Sciatic nerve (tissue), 2 donors: ENCODE measurements at regions not wholly inside any gene's neighbourhood (a gene's known extent, or its start where the extent isn't known, plus 50 kb on each side); places are given as distances from the start of the nearest gene placed in this dataset.
A peak's percentile ranks its signal among the peaks of the same experiment; 100 is the strongest.

ENCODE experiments used
- ATAC-seq: fragments of 200-7000 bp; cut with Tn5 transposase; one replicate; pipeline ENCODE4 v1.9.1; 2020; ENCODE audit warnings: mild to moderate bottlenecking, moderate library complexity
- DNase-seq: peaks from one replicate; pipeline ENCODE4 v3.0.0-alpha.2; 2020; ENCODE audit warnings: low spot score
- intact Hi-C: fragments of 100-400 bp; cut with DNase I; formaldehyde crosslinking; loops from one replicate; pipeline ENCODE4 v1.14.2; 2022
- donor health status: DM: no; HTN: no; CAD: no.
- donor health status: DM: no; HTN: no; CAD: no.

DNA sequence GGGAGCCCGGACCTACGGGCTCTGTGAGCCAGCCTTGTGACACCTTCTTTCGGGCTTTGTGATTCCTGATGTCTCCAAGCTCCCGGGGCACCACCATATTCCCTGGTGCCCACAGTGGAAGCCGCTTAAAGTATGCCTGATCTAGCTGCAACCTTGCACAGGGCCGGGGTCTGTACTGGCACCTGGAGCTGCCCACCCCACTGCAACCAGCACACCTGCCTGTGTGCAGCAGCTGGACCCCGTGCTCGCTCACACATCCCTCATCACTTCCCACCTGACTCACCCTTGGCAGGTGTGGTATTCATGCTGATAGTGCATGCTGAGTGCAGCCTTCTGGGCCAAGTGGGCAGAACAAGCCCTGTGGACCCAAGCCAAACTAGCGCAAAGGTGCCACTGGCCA, 1981.1 kb upstream of the PCDH20 start:
- intact Hi-C loops, result no loop called here
- no peak for DNase-seq
- ATAC-seq, result no peak

DNA sequence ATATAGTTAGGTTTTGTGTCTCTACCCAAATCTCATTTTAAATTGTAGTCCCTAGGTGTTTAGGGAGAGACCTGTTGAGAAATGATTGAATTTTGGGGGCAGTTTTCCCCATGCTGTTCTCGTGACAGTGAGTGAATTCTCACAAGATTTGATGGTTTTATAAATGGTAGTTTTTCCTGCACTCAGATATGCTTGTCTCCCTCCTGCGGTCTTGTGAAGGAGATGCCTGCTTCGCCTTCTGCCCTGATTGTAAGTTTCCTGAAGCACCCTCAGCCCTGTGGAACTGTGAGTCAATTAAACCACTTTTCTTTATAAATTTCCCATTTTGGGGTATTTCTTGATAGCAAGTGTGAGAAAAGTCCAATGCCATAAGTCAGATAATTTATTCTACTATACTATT, 1977.5 kb upstream of the PCDH20 start:
- intact Hi-C loops, result no loop called here
- no peak for DNase-seq
- no peak for ATAC-seq

DNA sequence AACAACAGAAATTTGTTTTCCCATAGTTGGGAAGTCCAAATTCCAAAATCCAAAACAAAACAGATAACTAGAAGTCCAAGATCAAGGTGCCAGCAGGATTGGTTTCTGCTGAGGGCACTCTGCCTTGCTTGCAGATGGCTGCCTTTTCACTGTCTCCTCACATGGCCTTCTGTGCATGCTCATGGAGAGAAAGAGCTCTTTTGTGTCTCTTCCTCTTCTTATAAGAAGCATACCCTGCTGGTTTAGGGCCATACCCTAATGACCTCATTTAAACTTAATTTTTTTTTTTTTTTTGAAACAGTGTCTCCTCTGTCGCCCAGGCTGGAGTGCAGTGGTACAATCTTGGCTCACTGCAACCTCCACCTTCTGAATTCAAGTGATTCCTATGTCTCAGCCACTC, 1974.1 kb upstream of the PCDH20 start:
- DNase-seq (no peak), ATAC-seq (no peak)
- intact Hi-C loops, result no loop called here

DNA sequence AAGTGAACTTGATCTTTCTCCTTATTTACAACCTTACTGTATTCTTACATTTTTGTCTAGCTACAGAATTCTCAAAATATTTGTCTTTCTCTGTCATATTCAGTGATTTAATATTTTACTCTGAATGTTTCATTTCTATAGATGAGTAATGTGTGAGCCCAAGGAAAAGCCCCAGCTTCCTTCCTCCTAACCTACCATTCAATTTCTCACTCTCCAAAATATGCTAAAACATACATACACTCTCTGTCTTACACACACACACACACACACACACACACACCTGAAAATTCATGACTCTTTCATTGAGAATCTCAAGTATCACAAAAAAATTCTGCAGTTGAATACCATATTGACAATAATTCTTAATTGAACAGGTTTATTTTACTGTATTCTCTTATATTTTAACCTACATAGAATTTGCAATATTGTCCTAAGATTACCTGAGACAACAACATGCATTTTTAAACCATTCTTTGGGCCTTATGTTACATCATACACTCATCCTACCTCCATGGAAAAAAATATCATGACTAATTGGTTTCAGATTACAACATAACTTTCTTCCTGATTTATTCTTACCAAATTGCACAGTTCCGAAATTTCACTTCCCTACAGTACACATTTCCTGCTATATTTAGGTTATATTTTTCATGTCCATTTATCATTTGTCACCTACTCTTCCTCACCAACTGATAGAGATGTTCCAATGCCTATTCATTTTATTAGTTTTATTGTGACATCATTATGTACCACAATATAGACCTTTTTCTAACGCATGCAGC, 1965.6 kb upstream of the PCDH20 start:
- no peak for DNase-seq
- no peak for ATAC-seq
- intact Hi-C loops, result no loop called here

DNA sequence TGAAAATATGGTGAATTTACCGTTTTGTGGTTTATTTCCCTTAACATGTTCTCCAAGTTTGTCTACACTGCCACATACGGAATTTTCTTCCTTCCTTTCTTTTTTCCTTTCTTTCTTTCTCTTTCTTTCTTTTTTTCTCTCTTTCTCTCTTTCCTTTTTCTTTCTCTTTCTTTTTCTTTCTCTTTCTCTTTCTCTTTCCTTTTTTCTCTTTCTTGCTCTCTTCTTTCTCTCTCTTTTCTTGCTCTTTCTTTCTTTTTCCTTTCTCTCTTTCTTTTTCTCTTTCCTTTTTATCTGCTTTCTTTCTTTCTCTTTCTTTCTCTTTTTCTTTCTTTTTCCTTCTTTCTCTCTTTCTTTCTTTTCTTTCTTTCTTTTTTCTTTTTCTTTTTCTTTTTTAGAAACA, 1962.3 kb upstream of the PCDH20 start:
- intact Hi-C loops, result no loop called here
- ATAC-seq, result no peak
- DNase-seq, result no peak

DNA sequence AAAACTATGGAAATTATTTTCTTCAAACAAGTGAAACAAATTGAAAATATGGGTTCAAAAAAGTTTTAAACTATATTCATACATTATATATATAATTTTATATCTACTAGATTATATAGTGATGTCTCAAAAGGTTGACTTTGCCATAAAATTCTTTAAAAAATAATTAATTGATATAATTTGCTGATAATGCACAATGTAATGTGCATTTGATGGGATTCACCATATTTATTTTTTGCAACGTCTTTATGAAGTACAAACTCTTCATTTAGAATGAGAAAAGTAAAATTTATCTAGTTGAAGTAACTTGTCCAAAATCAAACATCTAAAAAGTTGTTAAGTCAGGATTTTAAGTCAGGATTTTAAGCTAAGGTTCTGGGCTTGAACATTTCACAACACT, 1954.5 kb upstream of the PCDH20 start:
- ATAC-seq (no peak), DNase-seq (no peak)
- intact Hi-C loops, result no loop called here

DNA sequence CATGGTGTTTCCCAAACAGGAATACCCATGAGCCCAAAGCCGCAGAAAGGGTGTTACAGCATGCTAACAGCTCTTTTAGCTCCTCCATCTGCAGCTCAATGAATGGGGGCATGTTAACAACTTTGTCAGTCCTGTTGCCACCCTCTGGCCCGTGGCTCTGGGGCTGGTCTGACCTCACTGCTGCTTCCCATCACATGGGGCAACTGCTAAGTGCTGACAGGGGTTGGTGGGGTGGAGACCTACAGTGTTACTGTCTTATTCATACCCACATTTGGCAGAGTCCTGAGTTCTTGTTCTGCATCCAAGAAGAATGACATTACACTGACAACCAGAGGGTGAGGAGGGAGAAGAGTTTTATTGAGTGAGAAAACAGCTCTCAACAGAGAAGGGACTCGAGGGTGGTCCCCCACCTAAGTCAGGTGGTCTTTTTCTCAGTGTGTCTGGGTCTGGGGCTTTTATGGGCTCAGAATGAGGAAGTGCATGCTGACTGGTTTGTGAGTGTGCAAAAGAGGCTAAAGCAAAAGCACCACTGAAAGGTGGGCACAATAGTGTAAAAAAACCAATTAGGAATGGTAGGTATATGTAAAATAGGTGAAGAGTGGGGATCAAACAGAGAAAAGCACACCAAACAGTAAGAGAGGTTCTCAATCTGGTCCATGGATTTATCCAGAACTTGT, 1952.0 kb upstream of the PCDH20 start:
- intact Hi-C loops, result no loop called here
- ATAC-seq (no peak), DNase-seq (no peak)

DNA sequence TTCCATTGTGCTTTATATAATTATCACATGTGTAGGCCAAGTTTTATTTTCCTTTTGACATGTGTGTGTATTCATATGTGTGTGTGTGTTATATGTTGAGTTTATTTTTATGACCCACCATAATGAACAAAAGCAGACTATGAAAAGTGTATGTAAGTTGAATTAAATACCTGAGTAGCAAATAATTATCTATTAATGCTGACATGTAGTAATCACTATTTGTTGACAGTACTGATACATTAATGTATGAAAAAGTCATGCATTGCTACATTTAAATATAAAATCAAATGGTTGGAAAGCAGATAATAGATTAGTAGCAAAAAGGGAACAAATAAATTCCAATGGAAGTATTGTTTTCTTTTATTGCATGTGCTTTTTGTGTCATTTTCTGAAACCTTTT, 1948.5 kb upstream of the PCDH20 start:
- ATAC-seq (no peak), DNase-seq (no peak)
- intact Hi-C loops, result no loop called here

DNA sequence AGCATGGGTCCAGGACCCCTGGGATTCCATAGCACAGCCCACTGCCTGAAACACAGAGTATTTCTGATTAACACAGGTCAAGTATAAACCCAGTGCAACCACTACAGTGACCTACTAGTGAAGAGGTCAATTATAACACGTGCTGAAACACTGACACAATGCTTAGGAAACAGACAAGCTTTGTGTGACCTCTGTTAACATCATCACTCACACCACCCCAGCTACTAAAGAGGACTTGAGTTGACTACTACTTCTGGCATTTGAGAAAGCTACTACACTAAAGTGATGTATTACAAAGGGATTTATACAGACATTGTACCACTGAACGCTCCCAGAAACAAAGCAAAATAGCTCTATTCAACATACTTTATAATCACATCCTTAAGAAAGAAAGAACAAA, 1935.9 kb upstream of the PCDH20 start:
- intact Hi-C loops, result no loop called here
- ATAC-seq (peak; percentile 28), DNase-seq (no peak)

DNA sequence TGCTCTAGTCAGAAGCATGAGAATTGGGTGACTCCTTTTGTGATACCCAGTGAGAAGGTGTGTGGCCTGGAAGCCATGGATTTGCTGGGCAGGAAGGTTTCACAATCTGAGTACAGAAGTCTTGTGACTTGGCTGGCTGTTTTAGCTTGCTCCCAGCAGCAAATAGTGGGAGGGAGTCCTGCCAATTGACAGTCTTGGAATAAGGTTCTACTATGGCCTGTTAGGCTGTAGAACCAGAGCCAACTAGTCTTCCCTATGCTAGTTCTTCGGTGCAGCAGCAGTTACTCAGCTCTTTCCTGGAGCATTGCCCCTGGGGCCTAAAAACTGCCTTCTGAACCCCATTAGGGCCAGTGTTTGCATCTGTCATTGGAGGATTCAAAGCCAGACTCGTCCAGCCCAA, 1935.4 kb upstream of the PCDH20 start:
- DNase-seq (no peak), ATAC-seq (peak; percentile 46)
- intact Hi-C loops, result no loop called here

DNA sequence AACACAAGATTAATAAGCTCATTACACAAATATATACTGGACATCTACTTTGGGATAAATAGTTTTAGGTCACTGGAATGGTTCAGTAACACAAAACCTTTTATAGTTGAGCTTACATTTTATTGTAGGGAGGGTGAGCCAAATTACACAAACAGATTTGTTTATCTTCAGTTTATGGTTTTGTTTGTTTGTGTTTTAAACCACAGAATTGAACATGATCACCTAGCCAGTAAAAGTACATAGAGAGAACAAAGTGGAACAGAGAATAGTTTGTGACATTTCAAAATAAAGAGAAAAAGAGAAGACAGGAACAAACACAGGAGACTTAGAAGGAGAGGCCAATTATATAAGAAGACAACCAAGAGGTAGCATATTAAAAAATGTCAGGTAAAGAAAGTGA, 1930.2 kb upstream of the PCDH20 start:
- no peak for ATAC-seq
- no peak for DNase-seq
- intact Hi-C loops, result no loop called here

DNA sequence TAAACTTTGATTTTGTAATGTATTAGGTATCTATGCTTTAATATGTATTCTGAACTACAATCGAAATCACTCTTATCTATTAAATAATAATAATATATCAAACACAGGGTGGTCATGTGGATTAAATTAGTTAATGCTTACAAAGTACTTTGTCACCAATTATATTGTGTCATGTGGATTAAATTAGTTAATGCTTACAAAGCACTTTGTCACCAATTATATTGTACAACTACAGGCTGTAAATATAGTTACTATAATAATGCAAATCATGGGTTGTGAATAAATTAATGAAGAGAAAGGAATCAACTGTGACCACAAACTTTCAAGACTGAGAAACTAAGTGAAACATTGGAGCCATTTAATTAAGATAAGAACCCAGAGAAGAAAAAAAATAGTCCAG, 1929.1 kb upstream of the PCDH20 start:
- intact Hi-C loops, result no loop called here
- DNase-seq, result no peak
- no peak for ATAC-seq

DNA sequence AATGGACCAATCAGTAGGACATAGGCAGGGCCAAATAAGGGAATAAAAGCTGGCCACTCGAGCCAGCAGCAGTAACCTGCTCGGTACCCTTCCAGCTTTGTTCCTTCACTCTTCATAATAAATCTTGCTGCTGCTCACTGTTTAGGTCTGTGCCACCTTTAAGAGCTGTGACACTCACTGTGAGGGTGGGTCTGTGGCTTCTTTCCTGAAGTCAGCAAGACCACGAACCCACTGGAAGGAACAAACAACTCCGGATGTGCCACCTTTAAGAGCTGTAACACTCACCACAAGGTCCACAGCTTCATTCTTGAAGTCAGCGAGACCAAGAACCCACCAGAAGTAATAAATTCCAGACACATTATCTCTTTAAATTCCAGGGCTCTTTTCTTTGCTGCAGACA, 1922.3 kb upstream of the PCDH20 start:
- no peak for ATAC-seq
- no peak for DNase-seq
- intact Hi-C loops, result no loop called here

DNA sequence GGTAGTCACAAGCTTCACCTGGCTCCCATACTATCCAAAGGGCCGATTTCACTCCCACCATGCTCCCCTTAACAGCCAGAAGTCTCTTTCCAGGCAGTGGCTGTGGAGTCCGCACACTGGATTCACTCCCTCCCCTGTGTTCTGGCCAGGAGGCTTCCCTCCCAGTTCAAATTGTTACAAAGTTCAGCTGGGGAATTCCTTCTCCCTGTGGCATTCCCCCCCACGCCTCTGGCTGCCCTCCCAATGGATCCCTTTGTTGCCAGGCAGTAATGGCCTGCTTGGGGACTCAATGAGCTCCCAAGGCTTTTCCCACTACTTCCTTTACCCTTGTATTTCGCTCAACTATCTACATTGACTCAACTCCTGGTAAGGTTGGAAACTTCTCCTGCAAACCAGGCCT, 1921.4 kb upstream of the PCDH20 start:
- no peak for DNase-seq

DNA sequence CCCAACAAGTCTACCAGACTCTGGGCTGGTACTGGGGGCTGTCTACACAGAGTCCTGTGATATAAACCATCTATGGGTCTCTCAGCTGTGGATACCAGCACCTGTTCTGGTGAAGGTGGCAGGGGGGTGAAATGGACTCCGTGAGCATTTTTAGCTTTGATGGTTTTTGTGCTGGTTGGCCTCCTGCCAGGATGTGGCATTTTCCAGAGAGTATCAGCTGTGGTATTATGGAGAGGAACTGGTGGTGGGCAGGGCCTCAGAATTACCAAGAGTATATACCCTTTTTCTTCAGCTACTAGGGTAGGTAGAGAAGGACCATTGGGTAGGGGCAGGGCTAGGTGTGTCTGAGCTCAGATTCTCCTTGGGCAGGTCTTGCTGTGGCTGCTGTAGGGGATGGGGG, 1920.9 kb upstream of the PCDH20 start:
- DNase-seq (no peak), ATAC-seq (no peak)
- intact Hi-C loops, result no loop called here

More for the DNA sequence above, 1921.4 kb upstream of the PCDH20 start:
- intact Hi-C loops, result no loop called here
- no peak for ATAC-seq

DNA sequence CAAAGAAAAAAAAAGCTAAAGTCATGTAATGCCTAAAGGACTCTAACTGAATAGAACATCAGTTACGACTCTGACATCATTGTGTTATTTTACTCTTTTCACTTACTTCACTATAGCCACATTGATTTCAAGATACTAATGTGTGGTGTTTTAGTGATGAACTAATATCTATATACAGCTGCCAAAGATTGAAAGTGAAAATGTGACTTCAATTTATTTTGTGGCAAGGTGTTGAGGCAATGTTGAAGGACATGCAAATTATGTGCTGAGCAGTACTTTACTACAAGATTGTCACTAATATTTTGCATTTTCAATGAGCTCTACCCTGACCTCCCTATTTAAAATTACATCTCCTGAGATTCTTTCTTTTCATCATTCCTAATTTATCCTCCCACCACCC, 1911.9 kb upstream of the PCDH20 start:
- DNase-seq (no peak), ATAC-seq (no peak)
- intact Hi-C loops, result no loop called here

DNA sequence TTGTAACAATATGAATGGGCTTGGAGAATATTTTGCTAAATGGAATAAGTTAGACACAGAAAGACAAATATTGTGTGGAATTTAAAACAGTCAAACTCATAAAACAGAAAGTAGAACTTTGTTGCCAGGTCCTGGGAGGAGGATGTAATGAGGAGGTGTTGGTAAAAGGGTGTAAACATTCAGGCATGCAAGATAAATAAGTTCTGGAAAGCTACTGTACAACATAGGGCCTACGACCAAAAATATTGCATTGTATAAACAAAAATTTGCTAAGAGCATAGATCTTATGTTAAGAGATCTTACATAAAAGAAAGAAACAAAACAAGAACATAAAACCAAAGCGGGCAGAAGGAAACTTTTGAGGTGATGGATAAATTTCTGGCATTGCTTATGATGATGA, 1907.8 kb upstream of the PCDH20 start:
- ATAC-seq (no peak), DNase-seq (no peak)

DNA sequence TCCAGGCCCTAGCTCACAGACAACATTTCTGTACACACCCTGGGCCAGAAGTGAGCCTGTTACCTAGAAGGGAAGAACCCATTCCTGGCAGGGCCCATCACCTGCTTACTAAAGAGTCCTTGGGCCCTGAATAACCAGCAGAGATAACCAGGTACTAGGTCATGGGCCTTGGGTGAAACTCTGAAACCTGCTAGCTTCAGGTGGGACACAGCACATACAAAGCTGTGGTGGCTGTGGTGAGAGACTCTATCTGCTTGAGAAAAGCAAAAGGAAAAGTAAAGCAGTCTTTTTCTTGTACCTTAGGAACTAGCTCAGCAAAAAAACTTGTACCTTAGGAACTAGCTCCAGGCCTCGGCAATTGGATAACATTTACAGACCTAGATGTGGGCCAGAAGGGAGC, 1895.9 kb upstream of the PCDH20 start:
- intact Hi-C loops, result no loop called here
- ATAC-seq (no peak), DNase-seq (no peak)

More for the DNA sequence above, 1907.8 kb upstream of the PCDH20 start:
- intact Hi-C loops, result no loop called here

DNA sequence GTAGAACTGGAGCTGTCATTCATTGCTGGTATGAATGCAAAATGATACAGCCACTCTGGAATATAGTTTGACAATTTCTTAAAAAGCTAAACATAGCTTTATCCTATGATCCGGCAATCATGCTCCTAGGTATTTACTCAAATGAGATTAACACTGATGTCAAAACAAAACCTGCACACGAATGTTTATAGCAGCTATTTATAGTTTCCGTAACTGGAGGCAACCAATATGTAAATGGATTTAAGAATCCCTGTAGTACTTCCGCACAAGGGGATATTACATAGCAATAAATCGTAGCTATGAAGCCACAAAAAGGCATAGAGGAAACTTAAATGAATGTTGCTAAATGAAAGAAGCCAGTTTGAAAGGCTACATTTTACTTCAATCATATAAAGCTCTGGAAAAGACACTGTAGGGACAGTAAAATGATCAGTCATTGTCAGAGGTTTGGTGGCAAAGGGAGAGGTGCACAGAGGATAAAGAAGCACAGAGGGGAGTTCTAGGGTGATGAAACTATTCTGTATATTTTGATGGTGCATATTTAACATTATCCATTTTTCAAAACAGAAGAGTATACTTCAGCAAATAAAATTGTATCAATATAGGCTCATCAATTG, 1893.0 kb upstream of the PCDH20 start:
- DNase-seq (no peak), ATAC-seq (no peak)
- intact Hi-C loops, result loop anchor here (5.0 kb wide), 1 partner anchor 421 kb away; no protein-coding TSS in a partner anchor

DNA sequence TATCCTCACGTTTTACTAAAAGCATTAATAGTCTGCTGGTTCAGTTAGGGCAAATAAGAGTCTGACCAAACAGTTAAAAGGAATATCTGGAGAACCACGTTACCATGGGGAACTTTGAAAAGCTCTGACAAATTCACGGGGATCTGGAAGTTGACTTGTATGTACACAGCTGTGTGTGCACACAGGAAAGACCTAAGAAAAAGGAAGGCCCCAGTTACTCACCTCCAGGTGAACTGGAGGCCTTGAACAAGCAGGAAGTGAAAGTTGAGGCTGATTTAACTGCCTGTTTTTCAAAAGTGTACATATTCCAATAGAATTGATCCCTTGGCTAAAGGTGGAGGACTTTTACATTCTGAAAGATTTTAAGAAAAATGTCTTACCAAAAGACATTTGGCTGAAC, 1891.6 kb upstream of the PCDH20 start:
- ATAC-seq (no peak), DNase-seq (no peak)
- intact Hi-C loops, result loop anchor here (5.0 kb wide), 1 partner anchor 420 kb away; no protein-coding TSS in a partner anchor
